ENCODE measurements at regions not wholly inside any gene's neighbourhood (a gene's known extent, or its start where the extent isn't known, plus 50 kb on each side); places are given as distances from the start of the nearest gene placed in this dataset.

GRCh38 chr11:122523846-122524805, 131.4 kb upstream of the UBASH3B start:
- no peak for DNase-seq

GRCh38 chr11:122521626-122522025, 133.9 kb upstream of the UBASH3B start:
- DNase-seq, result no peak

GRCh38 chr11:122517403-122518379, 137.8 kb upstream of the UBASH3B start:
- no peak for DNase-seq

GRCh38 chr11:122516686-122517085, 138.8 kb upstream of the UBASH3B start:
- no peak for DNase-seq

- no peak for DNase-seq
These were observed 141.5 kb upstream of the UBASH3B start for GRCh38 chr11:122513997-122514396.

- DNase-seq, result no peak
These were observed 142.2 kb upstream of the UBASH3B start for GRCh38 chr11:122513328-122513727.

- no peak for DNase-seq
These were observed 142.8 kb upstream of the UBASH3B start for GRCh38 chr11:122512688-122513087.

- no peak for DNase-seq
These were observed 145.6 kb upstream of the UBASH3B start for GRCh38 chr11:122509899-122510298.

GRCh38 chr11:122509091-122509490, 146.4 kb upstream of the UBASH3B start:
- DNase-seq, result no peak

GRCh38 chr11:122505304-122506006, 150.1 kb upstream of the UBASH3B start:
- DNase-seq, result peak; percentile 55 to 61

GRCh38 chr11:122494221-122494620, 161.3 kb upstream of the UBASH3B start:
- no peak for DNase-seq

GRCh38 chr11:122491509-122491908, 164.0 kb upstream of the UBASH3B start:
- DNase-seq, result no peak

- no peak for DNase-seq
These were observed 166.4 kb upstream of the UBASH3B start for GRCh38 chr11:122488892-122489706.

- no peak for DNase-seq
These were observed 167.9 kb upstream of the UBASH3B start for GRCh38 chr11:122487669-122488068.

- DNase-seq, result no peak
These were observed 168.6 kb upstream of the UBASH3B start for GRCh38 chr11:122486793-122487495.

- DNase-seq, result no peak
These were observed 176.5 kb upstream of the UBASH3B start for GRCh38 chr11:122478986-122479385.

- no peak for DNase-seq
These were observed 186.6 kb upstream of the UBASH3B start for GRCh38 chr11:122468965-122469364.

- no peak for DNase-seq
These were observed 192.0 kb upstream of the UBASH3B start for GRCh38 chr11:122463530-122463929.

- DNase-seq, result no peak
These were observed 196.5 kb upstream of the UBASH3B start for GRCh38 chr11:122459064-122459463.

GRCh38 chr11:122453586-122453985, 201.9 kb upstream of the UBASH3B start:
- DNase-seq, result no peak

GRCh38 chr11:122451911-122452310, 203.6 kb upstream of the UBASH3B start:
- no peak for DNase-seq

All from stimulated activated CD4-positive, alpha-beta T cell treated with anti-CD3 and anti-CD28 coated beads, Interleukin-2, amount 100 ng/mL, for 24 hours (primary cell).